22Rv1 (cell line): ENCODE measurements at regions not wholly inside any gene's neighbourhood (a gene's known extent, or its start where the extent isn't known, plus 50 kb on each side); places are given as distances from the start of the nearest gene placed in this dataset.

Source experiments
- CTCF ChIP-seq: fragments of 450-650 bp; IDR thresholded peaks from 2 replicates; pipeline ENCODE4 v1.5.1; 2017; ENCODE audit warnings: mild to moderate bottlenecking
- ZFX ChIP-seq: fragments of 450-650 bp; IDR thresholded peaks from 2 replicates; pipeline ENCODE4 v1.6.1; 2017; ENCODE audit warnings: antibody characterized with exemption, borderline replicate concordance

GRCh38 chr1:38330799-38331198 lies 284.2 kb upstream of the POU3F1 start:
- TF ChIP-seq CTCF = no peak
- TF ChIP-seq ZFX = no peak
